ENCODE measurements at regions not wholly inside any gene's neighbourhood (a gene's known extent, or its start where the extent isn't known, plus 50 kb on each side); places are given as distances from the start of the nearest gene placed in this dataset.
"Not testable (repeated sequence)": the region's sequence is repeated elsewhere in the genome, so short reads cannot be mapped to it uniquely, and the experiment has no call there.

- no peak for TF ChIP-seq CTCF (IDR thresholded peaks at IDR 0.05; ENCODE audit: borderline replicate concordance, insufficient read depth, low read depth, low read length)
- H3K4me3 ChIP-seq (ENCODE audit: low read depth, low read length) = no peak overlapping the region
These were observed 717.0 kb upstream of the MBL2 start for GRCh38 chr10:53489335-53490182.

- no peak overlapping the region for H3K4me3 ChIP-seq (ENCODE audit: low read depth, low read length)
- TF ChIP-seq CTCF (IDR thresholded peaks at IDR 0.05; ENCODE audit: borderline replicate concordance, insufficient read depth, low read depth, low read length) = no peak
These were observed 714.7 kb upstream of the MBL2 start for GRCh38 chr10:53487019-53487983.

GRCh38 chr10:53485422-53485821 is 712.8 kb upstream of the MBL2 start:
- not testable (repeated sequence) for H3K4me3 ChIP-seq (ENCODE audit: low read depth, low read length)

- TF ChIP-seq CTCF (IDR thresholded peaks at IDR 0.05; ENCODE audit: borderline replicate concordance, insufficient read depth, low read depth, low read length) = no peak
- H3K4me3 ChIP-seq (ENCODE audit: low read depth, low read length) = no peak overlapping the region
These were observed 706.8 kb upstream of the MBL2 start for GRCh38 chr10:53479365-53479764.

GRCh38 chr10:53477313-53477675 is 704.7 kb upstream of the MBL2 start:
- no peak for TF ChIP-seq CTCF (IDR thresholded peaks at IDR 0.05; ENCODE audit: borderline replicate concordance, insufficient read depth, low read depth, low read length)
- no peak overlapping the region for H3K4me3 ChIP-seq (ENCODE audit: low read depth, low read length)

GRCh38 chr10:53476650-53477312 is 704.2 kb upstream of the MBL2 start:
- TF ChIP-seq CTCF (IDR thresholded peaks at IDR 0.05; ENCODE audit: borderline replicate concordance, insufficient read depth, low read depth, low read length) = no peak
- no peak overlapping the region for H3K4me3 ChIP-seq (ENCODE audit: low read depth, low read length)

- TF ChIP-seq CTCF (IDR thresholded peaks at IDR 0.05; ENCODE audit: borderline replicate concordance, insufficient read depth, low read depth, low read length) = no peak
- H3K4me3 ChIP-seq (ENCODE audit: low read depth, low read length) = no peak overlapping the region
These were observed 696.8 kb upstream of the MBL2 start for GRCh38 chr10:53469383-53469782.
